NCI-H774 (cell line): ENCODE measurements at regions not wholly inside any gene's neighbourhood (a gene's known extent, or its start where the extent isn't known, plus 50 kb on each side); places are given as distances from the start of the nearest gene placed in this dataset.

Experiments used
- DNase-seq: peaks from one replicate; lab custom pipeline; 2025; lab: John Stamatoyannopoulos, UW

DNA sequence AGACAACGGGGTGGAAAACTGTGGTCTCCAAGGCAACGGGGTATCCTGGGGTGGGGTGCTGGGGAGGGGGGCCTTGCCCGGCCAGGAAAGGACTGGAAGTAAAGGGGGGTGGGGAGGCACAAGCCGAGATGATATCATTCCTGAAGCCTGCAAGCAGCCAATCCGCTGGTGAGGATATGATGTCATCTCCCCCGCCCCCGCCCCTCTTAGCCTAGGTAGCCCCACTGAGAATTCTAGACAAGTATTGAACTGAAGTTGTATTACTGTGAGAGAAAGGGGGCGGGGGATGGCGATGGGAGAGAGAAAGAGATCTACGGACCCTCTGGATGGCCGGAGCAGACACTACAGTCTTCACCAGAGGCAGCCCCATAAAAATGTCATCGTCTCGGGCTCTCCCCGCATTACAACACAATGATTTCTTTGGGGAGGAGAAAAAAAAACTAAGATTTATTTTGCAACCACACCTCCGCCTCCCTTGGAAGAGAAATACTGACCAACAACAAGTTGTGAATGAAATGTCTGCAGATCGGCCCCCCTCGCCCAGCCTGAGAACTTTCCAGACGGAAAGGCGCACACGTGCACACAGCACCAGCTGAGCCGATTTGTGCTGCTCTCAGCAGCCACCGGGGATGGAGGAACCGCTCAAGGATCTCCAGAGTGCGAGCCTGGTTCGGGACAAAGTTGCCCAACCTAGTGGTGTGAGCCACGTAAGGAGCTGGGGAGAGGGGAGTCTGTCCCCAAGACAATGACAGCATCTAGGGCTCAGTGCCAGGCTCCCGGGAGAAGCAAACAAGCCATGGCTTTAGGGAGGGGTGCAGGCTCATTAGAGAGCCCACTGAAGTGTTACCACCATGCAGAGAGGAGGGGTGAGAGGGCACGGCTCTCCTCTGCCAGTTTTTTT is 222.1 kb downstream of the SOX9 start:
- DNase-seq: no peak

DNA sequence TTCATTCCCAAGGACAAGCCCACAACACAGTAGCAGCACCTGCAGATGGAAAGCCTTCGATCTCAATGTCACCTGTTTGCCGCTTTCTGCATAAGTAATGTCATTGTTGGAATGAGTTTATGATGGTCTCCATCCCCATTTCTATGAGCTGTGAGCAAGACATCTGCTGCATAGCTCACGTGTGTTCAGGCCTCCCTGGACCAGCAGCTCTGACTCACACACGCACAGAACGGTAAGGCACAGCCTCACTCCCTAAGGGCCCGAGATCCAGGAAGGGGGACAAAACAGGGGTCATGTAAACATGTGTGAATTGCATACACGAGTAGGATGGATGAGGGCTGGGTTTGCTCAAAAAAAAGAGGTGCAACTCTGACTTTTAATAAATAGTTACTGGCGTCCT is 223.1 kb downstream of the SOX9 start:
- DNase-seq: no peak

DNA sequence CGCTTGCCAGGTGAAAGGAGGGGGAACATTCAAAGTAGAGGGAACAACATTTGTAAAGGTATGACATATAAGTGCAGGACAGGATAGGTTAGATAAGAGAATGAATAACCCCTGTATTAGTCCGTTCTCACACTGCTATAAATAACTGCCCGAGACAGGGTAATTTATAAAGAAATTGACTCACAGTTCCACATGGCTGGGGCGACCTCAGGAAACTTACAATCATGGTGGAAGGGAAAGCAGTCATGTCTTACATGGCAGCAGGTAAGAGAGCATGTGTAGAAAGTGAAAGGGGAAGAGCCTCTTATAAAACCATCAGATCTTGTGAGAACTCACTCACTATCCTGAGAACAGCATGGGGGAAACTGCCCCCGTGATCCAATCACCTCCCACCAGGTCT is 223.8 kb downstream of the SOX9 start:
- no peak for DNase-seq

DNA sequence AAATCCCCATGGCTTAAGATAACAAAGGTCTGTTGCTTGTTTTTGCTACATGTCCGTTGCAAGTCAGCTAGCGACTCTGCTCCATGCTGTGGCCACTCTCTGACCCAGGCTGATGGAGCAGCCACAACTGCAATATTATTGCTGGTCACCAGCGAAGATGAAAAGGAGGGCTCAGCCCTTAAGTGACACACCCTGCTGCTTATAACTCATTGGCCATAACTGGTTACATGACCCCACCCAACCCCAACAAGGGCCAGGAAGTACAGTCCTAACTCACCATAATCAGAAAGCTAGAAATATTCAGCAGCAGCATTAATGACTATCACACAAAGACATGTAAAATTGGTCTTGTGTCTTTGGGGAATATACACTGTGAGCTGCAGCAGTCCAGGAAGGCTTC is 224.3 kb downstream of the SOX9 start:
- DNase-seq: no peak

DNA sequence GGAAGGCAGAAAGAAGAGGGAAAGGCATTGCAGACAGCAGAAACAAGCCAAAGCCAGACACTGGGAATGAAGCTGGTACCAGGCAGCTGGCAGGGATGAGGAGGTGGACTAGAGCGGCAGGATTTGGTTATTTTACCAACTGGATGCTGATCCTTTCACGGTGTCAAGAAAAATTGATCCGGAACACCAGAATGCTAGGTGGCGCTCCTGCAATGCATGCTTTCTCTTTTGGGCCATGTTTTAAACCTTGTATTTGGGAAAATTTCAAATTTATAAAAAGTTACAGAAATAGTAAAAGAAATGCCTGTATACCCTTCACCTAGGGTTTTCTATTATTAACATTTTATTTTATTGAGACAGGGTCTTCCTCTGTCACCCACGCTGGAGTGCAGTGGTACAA is 224.7 kb downstream of the SOX9 start:
- no peak for DNase-seq

DNA sequence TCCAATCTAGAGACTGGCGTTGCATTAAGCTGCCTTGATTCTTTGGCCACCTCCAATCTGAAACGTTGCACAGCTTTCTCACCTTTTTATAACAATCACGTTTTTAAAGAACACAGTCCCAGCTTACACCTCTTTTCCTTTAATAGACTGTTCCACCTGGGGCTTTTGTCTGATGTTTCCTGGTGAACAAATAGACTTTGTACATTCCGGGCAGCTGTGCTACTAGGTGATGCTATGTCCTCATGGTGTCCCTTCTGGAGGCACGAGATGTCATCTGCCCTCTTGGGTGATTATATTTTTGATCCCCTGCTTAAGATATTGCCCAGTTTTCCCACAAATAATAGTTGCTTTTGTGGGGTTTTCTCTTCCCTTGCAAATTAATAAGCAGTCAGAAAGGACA is 225.5 kb downstream of the SOX9 start:
- DNase-seq: peak; percentile 37

DNA sequence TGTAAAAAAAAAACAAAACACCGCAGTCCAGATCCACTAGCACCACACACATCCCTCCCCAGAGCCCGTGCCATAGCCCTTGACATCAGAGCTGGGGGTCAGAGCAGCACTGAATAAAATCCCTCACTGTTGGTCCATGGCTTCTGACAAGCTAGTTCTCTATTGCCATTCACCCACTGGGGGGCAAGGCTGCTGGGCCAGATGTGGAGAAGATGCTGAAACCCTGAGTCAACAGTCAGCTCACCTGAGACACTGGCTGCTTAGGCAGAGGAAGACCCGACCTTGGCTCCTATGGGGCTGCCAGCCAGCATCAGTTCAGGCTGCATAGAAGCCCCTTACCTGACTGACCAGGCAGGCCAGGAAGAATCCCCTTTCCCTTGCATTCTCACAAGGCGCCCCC is 228.2 kb downstream of the SOX9 start:
- DNase-seq: no peak

DNA sequence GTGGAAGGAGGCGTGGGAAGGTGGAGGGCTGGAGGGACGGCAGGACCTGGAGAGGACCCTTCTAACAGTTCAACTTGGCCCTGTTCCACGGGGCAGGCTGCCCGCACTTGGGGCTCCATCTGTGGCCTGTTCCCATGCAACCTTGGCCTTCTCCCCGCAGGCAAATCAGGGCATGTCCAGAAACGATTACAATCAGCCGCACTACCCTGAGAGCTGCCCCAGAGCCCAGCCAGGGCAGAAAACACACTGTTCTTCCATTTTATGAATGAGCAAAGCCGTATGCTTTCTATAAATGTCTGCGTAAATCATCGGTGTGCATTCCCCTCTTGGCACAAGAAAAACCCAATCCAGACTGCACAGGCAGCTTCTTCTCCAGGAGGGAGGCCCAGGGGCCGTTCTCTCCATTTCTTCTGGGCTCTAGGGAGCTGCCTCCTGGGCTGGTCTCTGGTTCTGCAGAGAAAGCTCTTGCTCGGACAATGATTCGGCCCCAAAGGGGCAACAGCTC is 228.7 kb downstream of the SOX9 start:
- no peak for DNase-seq

DNA sequence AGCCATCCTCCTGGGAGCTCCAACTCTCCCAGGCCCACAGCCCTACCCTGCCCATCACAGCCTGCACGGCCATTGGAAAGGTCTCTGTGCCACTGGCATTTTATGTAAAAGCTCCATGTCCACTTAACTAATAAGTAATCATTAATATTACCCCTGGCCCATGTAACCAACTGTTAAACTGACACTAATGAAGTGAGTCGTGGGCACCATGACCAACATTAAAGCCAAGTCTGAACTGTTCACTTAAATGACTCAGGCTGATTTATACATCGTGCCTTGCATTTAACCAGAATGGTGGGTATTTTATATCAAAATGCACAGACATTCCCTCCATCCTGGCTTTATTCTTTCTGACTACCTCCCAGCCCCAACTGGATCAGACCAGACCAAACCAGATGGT is 229.3 kb downstream of the SOX9 start:
- DNase-seq: no peak

DNA sequence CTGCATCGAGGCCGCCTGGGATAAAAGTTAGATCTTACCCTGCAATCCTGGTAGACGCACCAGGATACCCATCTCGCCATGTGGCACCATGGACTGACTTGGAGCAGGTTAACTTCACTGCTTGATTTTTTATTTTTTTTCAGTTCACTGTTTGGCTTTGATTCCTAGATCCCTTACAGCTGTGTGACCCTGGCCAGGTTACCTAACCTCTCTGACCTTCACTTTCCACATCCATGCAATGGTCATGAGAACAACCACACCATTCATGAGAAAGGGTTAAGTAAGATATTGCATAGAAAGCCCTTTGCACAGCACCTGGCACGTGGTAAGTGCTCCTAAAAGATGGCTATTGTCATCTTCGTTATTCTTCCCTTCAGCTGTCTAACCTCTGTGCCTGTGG is 230.5 kb downstream of the SOX9 start:
- DNase-seq: no peak

DNA sequence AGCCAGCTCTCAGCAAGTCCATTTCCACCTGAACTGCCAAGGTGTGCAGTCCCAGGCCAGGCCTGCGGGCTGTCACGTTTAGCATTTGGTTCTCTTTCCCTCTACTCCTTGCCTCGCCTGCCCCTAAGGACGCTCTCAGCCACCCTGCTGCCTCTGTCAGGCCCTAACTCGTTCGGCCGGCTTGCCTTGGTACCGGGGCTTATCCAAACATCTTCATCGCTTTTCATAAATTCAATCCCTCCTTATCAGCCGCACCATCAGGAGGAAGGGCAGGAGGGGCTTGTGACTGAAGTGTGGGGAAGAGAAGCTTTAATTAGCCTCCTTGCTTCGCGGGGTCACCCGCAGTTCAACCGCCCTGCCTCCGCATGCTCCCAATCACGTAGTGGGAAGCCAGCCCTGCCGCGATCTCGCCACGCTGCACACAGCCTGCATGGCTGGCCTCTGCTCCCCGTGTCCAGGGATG is 231.1 kb downstream of the SOX9 start:
- DNase-seq: no peak

DNA sequence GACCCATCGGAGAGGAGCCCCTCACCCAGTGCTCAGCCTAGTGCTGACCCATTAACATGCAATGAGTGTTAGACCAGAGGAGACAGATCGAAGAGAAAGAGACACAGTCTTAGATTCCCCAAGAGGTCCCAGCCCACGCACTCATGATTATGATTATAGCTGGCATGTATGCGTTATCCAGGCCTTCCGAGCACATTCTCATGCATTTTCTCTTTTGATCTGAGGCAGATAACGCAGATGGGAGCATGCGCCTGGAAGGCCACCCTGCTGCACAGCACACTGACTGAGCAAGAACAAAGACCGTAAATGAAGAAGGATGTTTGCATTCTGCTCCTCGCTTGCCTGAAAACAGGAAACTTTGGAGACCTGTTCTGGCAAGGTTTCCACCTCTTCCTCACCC is 232.7 kb downstream of the SOX9 start:
- DNase-seq: peak; percentile 23

DNA sequence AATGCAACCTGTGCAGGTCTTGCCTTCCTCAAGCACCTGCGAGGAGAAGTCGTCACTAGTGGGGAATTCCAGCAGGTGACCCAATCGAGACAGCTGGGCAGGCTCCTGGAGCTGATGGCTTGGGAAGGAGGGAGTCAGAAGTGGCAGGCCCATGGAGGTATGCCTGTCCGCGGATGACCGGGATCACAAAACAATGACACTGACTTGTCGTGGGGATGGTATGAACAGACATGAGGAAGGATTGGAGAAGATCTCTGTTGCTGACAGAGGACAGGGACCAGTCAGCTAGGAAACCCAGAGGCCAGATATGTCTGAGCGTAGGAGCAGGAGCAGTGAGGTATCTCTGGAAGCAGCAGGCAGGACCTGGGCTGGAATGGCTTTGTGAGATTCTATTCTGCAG is 233.3 kb downstream of the SOX9 start:
- peak; percentile 13 for DNase-seq

DNA sequence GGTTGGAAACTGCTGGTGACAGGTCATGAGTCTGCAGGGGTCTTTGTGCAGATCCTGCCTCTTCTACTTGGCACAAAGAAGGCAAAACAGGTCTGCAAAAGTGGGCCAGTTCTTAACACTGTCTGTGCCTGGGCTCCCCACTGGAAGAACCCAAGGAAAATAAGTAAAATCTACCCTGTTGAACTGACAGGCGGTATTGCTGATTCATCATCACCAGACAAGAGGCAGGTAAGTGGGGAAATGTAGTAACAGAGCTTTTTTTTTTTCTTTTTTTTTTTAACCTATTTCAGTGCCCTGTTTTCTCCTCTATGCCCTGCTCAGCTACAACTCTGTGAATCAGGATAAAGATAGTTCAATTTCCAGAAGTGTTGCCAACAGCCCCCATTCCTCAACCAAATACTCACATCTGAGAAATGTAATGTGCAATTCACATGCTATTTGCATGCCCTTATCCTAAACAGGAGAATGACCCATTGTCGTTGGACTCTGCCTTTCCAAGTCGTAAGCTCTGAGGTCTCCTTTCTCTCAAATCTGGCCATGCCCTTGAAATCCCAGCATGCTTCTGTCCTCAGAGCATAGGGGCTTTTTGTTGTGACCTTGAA is 237.0 kb downstream of the SOX9 start:
- no peak for DNase-seq

DNA sequence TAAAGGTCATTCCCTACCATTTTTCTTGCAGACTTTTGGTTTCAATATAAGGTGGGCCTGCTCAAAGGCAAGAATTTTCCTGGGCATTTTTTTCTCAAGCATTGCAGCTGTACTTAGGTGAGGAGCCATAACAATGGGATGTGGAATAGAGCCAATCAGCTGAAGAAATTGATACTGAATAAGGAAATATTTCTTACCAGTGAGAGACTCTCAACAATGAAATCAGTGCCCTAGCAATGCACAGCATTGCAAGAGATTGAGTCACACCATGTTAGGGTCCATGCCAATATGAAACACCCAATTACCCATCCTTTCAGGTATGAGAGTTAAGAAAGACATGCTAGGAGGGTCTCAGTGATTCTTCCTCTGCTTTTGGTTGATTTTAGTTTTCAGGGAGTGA is 237.6 kb downstream of the SOX9 start:
- DNase-seq: no peak

DNA sequence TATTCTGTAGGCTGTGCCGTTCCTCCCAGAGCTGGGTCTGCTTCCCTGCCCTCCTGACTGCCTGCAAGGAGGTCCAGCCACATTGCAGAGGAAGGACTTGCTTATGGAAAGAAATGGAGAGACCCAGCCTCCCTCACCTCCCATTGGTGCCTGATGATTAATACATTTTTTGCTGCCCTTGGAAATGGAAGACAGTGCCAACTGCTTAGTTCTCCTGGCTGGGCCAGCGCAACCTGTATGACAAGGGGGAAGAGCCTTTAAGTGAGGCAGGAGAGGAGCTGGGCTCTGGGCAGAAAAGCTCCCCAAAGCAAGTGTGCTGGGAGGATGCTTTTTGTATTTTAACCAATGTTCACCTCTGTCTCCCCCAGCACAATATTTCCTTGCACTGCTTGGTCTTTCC is 238.5 kb downstream of the SOX9 start:
- DNase-seq: no peak

DNA sequence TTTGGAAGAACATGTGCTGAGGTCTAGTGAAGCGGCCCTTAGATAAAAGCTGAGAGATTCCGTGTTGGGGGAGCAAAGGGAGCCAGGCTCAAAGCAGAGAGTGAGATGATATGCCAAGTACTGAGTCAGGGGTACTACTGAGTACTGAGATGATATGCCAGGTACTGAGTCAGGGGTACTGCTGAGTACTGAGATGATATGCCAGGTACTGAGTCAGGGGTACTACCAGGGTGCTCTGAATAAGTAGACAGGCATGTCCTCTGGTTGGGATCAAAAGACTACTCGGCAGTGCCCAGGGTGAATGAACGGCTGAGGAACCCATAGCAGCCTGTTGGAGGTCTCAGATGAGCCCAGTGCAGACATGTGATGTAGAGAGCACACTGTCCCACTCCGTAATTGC is 239.0 kb downstream of the SOX9 start:
- no peak for DNase-seq

DNA sequence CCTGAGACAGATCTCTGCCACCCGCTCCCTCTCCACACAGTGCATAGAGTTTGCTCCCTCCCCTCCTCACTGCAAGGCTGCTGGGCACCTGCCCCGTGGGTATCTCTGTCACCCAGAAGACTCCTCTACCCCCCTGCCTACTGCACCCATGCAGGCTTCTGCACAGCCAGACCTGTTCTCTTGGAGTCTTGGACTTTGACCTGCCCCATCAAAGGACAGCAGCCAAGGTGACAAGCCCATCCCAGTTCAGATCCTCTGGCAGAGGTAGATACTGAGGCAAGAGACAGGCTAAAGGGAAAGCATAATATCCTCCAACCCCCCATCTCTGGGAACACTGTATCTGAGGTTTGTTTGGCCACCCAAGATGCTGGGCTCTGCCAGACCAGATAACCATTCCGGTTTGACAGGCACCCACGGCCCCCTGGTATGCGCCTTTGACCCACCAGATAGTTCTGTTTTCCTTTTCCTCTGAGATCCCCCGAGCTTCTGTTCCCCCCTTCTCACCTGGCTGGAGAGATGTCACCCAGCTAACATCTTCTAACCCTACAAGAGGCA is 239.6 kb downstream of the SOX9 start:
- DNase-seq: no peak

DNA sequence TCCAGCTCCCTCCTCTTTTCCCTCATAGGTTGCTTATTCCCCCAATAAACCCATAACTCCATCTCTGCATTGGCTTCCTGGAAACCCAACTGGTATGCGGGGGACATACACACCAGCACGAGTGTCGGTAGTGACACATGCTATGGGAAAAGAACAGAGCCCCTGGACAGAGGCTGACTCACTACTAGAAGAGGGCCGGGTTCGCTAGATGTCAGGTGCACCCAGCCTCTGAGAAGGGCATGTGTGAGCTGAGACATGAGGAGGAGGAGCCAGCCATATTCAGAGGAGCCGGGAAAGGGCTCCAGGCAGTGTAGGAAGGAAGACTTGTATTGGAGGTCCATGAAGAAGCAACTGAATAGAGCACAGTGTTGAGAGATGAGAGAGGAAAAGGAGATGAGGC is 241.1 kb downstream of the SOX9 start:
- DNase-seq: no peak

DNA sequence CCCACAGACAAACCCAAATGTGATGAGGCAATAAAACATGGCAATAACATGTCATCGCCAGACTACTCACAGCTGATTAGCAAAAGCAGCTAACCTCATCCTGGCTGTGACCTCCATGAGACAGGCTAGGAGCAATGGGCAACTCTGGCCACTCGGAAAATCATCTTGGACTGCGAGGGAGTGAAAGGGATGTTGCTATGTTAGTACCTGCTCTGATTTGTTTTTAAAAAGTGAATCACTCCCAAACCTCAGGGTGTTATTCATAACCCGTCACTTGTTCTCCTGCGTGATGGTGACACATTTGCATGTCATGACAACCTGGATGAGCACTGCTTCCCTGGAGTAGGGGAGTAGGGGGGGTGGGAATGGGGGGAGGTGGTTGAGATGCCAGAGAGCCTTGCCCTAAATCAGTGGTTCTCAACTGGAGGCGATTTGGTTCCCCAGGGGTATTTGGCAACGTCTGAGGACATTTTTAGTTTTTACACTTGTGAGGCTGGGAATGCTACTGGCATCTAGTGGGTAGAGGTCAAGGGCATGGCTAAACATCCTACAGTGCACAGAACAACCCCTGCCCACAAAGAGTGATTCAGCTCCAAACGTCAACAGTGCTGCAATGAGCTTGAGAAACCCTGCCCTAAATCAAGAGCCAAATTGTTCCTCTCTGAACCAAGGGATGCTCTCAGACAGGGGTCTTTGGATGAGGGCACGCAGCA is 241.7 kb downstream of the SOX9 start:
- no peak for DNase-seq

DNA sequence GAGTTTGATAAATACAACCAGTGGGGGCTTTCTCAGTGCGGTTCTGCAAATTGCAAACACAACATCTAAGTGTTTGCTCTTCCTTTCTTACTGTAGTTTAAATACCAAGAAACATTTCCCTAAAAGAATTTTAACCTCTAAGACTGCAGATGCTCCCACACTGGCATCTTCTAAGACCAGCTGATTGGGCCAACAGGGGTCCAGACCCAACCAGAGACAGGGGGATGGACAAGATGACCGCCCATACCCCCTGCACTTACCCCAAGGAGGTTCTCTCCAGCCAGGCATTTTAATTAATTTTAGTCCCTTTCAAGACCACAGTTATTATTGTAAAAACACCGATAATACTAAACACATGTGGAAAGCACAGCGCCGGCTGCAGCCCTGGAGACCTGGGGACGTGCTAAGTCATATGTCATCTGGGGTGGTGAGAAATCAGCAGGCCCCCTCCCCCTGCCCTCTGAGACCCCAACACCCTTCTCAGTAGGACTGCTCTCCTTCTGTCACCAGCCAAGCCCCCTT is 242.3 kb downstream of the SOX9 start:
- no peak for DNase-seq

DNA sequence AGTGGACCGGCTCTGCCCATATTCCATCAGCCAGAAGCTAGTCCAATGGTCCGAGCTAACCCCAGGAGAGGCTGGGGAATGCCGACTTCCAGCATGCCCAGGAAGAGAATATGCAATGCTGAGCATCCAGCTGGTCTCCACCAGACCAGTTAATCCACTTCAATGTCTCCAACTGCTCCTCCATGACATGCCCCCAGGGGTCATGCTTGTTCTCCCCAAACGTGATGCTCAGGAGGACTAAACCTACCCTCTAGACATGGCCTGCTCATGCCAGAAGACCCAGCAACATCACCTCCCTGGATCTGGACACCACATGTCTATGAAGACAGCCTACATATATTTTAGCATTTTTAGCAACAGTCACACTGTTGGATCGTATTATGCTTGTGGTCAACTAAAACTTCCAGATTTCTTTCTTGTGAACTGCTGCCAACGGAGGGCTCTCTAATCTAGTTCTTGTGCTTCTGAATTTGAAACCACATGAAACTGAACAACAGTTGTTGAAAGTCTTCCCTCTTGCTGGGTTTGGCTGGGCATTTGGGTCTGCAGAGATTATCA is 245.1 kb downstream of the SOX9 start:
- no peak for DNase-seq
